Stimulated activated CD4-positive, alpha-beta T cell treated with anti-CD3 and anti-CD28 coated beads, TNF-alpha, amount 100 ng/mL, for 24 hours (primary cell): ENCODE measurements at regions not wholly inside any gene's neighbourhood (a gene's known extent, or its start where the extent isn't known, plus 50 kb on each side); places are given as distances from the start of the nearest gene placed in this dataset.
A peak's percentile ranks its signal among the peaks of the same experiment; 100 is the strongest.
"Not testable (repeated sequence)": the region's sequence is repeated elsewhere in the genome, so short reads cannot be mapped to it uniquely, and the experiment has no call there.

ENCODE experiments used
- DNase-seq, 3 experiments: peaks; one replicate each; pipeline ENCODE4 v3.0.0-alpha.2; 2020; ENCODE audit warnings: low read depth in 3 of 3

GRCh38 chr5:174917976-174918554, 193.7 kb downstream of the MSX2 start:
- DNase-seq, result no peak

DNA sequence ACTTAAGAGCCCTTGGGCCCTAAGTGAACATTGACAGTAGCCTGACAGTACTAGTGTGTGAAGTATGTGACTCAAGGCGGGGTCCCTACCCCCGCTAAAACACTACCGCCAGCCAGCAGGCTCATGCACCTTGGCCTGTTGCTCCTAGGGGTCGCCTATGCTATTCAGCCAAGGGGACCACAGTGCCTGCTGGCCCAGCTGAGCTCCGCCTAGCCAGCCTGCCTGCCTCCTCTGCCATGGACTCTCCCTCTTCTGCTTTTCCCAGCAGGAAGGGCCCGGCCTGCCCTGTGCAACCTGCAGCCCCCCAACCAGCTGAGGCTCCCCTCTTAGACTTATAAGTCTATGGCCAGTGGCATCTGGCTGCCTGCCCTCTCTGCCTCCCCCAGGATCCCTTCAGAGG, 193.1 kb downstream of the MSX2 start:
- DNase-seq, result not testable (repeated sequence)

- not testable (repeated sequence) for DNase-seq
Observed at GRCh38 chr5:174916924-174917323, 192.5 kb downstream of the MSX2 start.

DNA sequence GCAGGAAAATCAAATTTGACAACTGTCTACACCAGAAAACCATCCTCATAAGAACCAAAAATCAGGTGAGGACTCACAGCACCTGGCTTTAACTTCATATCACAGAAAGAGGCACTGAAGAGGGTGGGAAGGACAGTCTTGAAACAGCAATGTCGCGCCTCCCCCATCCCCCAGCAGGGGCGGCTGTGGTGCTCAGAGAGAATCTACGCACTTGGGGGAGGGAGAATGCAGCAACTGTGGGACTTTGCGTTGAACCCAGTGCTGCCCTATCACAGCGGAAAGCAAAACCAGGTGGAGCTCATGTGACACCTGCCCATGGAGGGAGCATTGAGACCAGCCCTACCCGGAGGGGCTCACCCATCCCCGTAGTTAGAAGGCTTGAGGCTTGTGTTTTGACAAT, 191.8 kb downstream of the MSX2 start:
- DNase-seq, result no peak

DNA sequence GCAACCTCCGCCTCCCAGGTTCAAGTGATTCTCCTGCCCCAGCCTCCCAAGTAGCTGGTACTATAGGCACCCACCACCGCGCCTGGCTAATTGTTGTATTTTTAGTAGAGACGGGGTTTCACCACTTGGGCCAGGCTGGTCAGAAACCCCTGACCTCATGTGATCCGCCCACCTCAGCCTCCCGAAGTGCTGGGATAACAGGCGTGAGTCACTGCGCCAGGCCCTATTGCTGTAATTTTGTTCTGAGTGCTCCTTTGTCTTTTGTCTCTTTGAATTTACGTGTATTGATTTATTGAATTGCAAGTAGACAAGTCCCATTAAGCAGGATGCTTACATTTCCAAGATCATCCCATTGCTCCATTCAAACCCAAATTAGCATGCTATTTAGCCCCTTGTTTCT, 186.7 kb downstream of the MSX2 start:
- DNase-seq, result no peak

DNA sequence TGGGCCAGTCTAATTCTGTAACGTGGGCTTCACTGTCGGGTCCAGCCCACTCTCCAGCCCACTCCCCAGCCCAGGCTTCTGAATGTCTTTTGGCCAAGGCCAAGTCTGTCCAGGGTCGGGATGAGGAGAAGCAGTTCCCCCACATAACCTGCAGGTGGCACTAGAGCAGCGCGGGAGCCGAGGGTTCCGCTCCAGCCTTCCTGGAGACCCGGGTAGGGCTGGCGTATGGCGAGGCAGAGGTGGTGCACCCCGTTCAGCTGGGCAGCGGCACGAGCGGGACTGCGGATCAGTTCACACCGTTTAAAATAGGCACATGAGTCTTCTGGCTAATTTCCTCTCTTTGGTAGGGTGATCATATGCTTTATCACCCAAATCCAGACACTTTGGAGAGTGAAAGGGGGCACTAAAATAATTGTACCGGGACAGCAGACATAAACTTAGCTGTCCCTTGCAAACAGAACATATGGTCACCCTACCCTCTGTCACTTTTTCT, 185.9 kb downstream of the MSX2 start:
- DNase-seq, result peak; percentile 26 to 58 (median 36)

GRCh38 chr5:174903172-174903732, 178.9 kb downstream of the MSX2 start:
- DNase-seq, result no peak

- no peak for DNase-seq
Observed at GRCh38 chr5:174901336-174901735, 177.0 kb downstream of the MSX2 start.

DNA sequence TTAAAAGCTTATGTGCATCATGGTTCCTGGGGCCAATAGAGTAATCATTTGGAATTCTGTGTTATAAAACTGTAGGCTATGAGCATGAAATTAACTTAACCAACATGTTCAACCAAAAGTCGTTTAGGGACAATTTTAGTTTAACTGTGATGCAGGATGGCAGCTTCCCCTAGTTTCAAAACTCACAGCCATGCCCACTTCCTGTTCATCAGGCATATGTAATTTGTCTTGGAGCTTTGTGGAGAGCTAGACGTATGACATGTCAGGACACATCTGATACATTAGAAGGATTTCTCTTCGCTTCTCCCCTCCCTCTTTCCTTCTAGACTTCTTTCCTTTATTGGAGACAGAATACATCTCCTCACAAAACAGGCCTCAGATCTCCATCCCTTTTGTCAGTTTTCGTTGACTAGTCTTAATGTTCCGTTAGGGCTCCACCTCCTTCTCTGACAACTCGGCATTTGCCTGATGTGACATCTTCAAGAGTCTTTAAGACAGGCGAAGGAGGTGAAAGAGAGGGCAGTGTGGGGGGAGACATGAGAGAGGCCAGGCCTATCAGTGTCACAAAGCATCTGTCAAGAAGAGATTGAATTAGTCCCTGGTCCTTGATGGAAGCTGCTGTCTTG, 176.0 kb downstream of the MSX2 start:
- DNase-seq, result no peak

GRCh38 chr5:174897281-174897950, 173.0 kb downstream of the MSX2 start:
- no peak for DNase-seq

GRCh38 chr5:174895360-174895759, 171.0 kb downstream of the MSX2 start:
- no peak for DNase-seq

DNA sequence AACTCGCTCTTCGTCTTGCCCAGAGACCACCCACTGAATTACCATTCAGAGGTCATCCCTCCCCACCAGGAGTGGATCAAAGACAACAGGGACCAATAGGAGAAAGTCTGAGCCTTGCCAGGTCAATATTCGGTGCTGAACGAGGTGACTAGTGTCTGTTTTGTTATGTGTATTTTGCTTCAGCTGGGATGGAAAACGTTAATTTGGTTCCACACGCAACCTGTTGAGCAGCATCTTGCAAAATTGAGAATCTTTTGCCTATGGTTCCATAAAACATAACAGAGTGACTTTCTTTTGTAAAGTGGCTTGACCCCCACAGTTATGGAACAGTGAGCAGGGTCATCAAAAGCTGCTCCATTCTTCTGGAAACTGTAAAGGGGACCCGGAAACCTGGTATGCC, 168.4 kb downstream of the MSX2 start:
- DNase-seq, result no peak

DNA sequence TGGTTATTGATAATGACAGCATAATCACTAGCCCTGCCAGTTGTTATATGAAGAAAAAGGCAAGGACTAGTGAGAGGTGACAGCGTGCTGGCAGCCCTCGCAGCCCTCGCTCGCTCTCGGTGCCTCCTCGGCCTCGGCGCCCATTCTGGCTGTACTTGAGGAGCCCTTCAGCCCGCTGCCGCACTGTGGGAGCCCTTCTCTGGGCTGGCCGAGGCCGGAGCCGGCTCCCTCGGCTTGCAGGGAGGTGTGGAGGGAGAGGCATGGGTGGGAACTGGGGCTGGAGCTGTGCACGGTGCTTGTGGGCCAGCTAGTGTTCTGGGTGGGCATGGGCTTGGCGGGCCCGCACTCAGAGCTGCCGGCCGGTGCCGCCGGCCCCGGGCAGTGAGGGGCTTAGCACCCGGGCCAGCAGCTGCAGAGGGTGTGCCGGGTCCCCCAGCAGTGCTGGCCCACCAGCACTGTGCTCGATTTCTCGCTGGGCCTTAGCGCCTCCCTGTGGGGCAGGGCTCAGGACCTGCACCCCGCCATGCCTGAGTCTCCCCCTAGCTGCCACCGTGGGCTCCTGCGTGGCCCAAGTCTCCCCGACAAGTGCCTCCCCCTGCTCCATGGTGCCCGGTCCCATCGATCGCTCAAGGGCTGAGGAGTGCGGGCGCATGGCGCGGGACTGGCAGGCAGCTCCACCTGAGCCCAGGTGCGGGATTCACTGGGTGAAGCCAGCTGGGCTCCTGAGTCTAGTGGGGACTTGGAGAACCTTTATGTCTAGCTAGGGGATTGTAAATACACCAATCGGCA, 156.2 kb downstream of the MSX2 start:
- not testable (repeated sequence) for DNase-seq

DNA sequence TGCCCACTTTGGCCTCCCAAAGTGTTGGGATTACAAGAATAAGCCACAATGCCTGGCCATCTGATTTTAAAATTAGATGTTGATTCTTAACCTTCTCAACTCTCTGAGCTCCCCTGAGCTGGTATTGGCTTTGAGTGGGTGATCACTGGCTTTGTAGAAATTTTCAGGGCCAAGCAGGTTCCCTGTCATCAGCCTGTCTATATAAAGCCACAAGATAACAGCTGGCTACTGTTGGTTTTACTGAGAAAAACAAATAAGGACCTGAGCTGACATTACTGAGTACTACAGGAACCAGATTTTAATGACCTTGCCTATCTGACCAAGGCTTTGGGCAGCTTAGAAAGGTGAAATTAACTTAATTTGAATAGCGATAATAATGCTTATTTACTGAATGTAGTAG, 153.6 kb downstream of the MSX2 start:
- no peak for DNase-seq

- no peak for DNase-seq
Observed at GRCh38 chr5:174872271-174872670, 147.9 kb downstream of the MSX2 start.

DNA sequence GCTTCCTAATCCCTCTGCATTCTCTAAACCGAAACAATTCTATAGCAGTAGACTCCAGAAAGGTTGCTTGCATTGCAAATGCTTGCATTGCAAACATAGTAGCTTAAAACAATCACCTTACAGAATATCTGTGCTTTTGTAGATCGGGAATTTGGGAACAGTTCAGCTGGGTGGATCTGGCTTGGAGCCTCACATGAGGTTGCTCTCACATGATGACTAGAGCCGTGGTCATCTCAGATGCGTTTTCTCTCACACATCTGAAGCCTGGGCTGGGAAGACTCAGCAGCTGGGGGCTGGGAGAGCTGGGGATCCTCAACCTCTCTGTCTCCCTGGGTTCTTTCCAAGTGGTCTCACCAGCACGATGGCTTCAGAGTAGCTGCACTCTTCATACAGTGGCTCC, 127.8 kb downstream of the MSX2 start:
- DNase-seq, result no peak

DNA sequence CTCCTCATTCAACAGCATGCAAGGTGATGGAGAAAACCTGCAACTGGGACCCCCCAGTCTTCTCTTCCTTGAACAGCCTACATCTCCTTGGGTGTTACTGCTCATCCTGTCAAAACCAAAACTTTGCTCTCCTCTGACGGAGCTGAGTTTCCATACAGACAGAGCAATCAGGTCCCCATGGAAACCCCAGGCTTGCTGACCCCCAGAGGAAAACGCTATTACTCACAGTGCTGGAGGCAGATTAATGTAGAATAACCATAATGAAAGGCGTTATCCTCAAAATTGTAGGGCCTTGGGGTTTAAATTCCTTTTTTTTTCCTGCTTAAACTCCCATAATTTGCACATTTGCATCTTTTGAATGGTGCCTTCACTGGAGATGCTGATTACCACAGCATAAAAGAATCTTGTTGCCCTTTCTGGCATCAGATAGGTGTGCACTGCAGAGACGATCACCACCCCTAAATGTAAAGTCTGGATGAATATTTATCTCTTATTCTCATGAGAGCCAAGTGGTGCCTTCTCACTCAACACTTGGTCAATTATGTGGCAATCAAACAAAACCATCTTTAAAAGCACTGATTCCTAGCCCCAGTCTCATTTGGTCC, 126.3 kb downstream of the MSX2 start:
- DNase-seq, result no peak

DNA sequence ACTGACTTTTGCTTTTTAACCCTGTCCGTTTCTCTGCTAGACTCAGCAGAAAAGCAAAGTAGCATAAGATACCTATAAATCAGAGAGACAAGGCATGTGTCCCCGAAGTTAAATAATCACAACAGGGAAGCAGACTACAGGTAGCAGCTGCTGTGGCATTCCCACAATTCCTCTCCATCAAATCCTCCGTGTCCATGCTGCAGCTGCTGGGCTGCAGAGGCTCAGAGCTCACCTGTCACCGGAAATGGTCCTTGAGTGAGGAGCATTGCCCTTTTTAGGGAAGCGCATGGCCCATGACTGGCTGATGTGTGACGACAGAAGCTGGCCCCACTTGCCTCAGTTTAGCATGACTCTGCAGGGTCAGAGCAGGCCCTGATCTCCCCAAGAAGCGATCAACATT, 125.0 kb downstream of the MSX2 start:
- no peak for DNase-seq

- DNase-seq, result no peak
Observed at GRCh38 chr5:174844971-174845370, 120.6 kb downstream of the MSX2 start.

- DNase-seq, result no peak
Observed at GRCh38 chr5:174843263-174844250, 119.2 kb downstream of the MSX2 start.
